ENCODE measurements at regions not wholly inside any gene's neighbourhood (a gene's known extent, or its start where the extent isn't known, plus 50 kb on each side); places are given as distances from the start of the nearest gene placed in this dataset.

- Histone ChIP-seq H4K20me1 (ENCODE audit: insufficient read depth, low read length) (no peaks in the 10 kb centered on the region), H3K4me1 (ENCODE audit: insufficient read depth, low read length) (no peaks in the 10 kb centered on the region), H2AFZ (ENCODE audit: low read length) (no peak overlapping the region), H3K9me3 (ENCODE audit: low read depth, low read length) (no peaks in the 10 kb centered on the region), H3K27ac (ENCODE audit: low read depth, low read length) (no peak overlapping the region), H3K4me2 (ENCODE audit: insufficient read depth, low read length) (no peak overlapping the region), H3K4me3 (ENCODE audit: insufficient read depth, low read length) (no peak overlapping the region), H3K27me3 (ENCODE audit: insufficient read depth, low read length) (no peaks in the 10 kb centered on the region), H3K36me3 (ENCODE audit: insufficient read depth, low read length) (no peaks in the 10 kb centered on the region), H3K79me2 (ENCODE audit: insufficient read depth, low read length) (no peaks in the 10 kb centered on the region)
- no peak for DNase-seq (ENCODE audit: insufficient read length, low spot score, missing footprints)
- TF ChIP-seq, protein P1, sequence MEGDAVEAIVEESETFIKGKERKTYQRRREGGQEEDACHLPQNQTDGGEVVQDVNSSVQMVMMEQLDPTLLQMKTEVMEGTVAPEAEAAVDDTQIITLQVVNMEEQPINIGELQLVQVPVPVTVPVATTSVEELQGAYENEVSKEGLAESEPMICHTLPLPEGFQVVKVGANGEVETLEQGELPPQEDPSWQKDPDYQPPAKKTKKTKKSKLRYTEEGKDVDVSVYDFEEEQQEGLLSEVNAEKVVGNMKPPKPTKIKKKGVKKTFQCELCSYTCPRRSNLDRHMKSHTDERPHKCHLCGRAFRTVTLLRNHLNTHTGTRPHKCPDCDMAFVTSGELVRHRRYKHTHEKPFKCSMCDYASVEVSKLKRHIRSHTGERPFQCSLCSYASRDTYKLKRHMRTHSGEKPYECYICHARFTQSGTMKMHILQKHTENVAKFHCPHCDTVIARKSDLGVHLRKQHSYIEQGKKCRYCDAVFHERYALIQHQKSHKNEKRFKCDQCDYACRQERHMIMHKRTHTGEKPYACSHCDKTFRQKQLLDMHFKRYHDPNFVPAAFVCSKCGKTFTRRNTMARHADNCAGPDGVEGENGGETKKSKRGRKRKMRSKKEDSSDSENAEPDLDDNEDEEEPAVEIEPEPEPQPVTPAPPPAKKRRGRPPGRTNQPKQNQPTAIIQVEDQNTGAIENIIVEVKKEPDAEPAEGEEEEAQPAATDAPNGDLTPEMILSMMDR (IDR thresholded peaks at IDR 0.05; ENCODE audit: extremely low read depth, low read depth, low read length), result no peak
Observed at GRCh38 chr4:96126227-96126626, 286.3 kb downstream of the PDHA2 start.

DNA sequence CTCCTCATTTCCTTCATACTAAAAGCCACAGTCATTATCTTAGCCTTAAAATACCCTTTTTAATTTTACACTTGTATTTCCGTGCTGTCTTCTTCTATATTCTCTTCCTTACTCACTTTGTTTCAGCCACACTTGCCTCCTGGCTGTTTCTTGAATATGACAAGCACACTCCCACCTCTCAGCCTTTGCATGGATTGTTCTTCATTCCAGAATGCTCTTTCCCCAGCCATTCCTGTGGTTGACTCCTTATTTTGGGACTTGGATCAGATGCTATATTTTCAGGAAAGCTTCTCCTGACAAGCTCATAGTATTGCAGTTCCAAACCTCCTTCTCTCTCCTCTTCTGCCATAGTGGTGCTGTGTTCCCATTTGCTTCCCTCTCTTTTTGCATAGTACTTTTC is 291.3 kb downstream of the PDHA2 start:
- no peaks in the 10 kb centered on the region for H3K36me3 ChIP-seq (ENCODE audit: insufficient read depth, low read length)
- H2AFZ ChIP-seq (ENCODE audit: low read length), result no peak overlapping the region
- no peaks in the 10 kb centered on the region for H3K79me2 ChIP-seq (ENCODE audit: insufficient read depth, low read length)
- no peaks in the 10 kb centered on the region for H4K20me1 ChIP-seq (ENCODE audit: insufficient read depth, low read length)
- H3K9me3 ChIP-seq (ENCODE audit: low read depth, low read length), result no peaks in the 10 kb centered on the region
- DNase-seq (ENCODE audit: insufficient read length, low spot score, missing footprints), result no peak
- H3K4me3 ChIP-seq (ENCODE audit: insufficient read depth, low read length), result no peak overlapping the region
- H3K4me2 ChIP-seq (ENCODE audit: insufficient read depth, low read length), result no peak overlapping the region
- no peaks in the 10 kb centered on the region for H3K4me1 ChIP-seq (ENCODE audit: insufficient read depth, low read length)
- no peaks in the 10 kb centered on the region for H3K27me3 ChIP-seq (ENCODE audit: insufficient read depth, low read length)
- H3K27ac ChIP-seq (ENCODE audit: low read depth, low read length), result no peak overlapping the region
- TF ChIP-seq, protein P1 (IDR thresholded peaks at IDR 0.05; ENCODE audit: extremely low read depth, low read depth, low read length), result no peak

DNA sequence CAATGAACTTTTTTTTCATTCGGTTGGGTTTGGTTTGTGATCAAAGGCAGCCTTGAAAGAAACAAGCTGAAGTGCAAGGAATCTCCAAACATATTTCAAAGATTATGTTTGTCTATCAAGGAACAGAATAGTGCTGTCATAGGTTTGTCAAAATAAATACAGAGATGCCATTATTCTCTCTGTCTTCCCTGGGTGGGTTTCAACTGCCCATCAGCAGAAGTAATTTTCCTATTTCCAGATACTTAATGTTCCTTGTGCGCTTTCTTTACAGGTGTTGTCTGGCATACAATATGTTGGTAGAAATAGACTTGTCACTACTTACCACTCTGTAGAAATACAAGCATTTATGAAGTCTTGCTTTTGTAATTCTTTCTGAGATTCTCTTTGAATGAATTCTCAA is 294.9 kb downstream of the PDHA2 start:
- TF ChIP-seq, protein P1 (IDR thresholded peaks at IDR 0.05; ENCODE audit: extremely low read depth, low read depth, low read length), result no peak
- Histone ChIP-seq H3K27me3 (ENCODE audit: insufficient read depth, low read length) (no peaks in the 10 kb centered on the region), H3K36me3 (ENCODE audit: insufficient read depth, low read length) (no peaks in the 10 kb centered on the region), H3K27ac (ENCODE audit: low read depth, low read length) (no peak overlapping the region), H3K4me2 (ENCODE audit: insufficient read depth, low read length) (no peak overlapping the region), H3K4me3 (ENCODE audit: insufficient read depth, low read length) (no peak overlapping the region), H2AFZ (ENCODE audit: low read length) (no peak overlapping the region), H3K9me3 (ENCODE audit: low read depth, low read length) (no peaks in the 10 kb centered on the region), H4K20me1 (ENCODE audit: insufficient read depth, low read length) (no peaks in the 10 kb centered on the region), H3K4me1 (ENCODE audit: insufficient read depth, low read length) (no peaks in the 10 kb centered on the region), H3K79me2 (ENCODE audit: insufficient read depth, low read length) (no peaks in the 10 kb centered on the region)
- DNase-seq (ENCODE audit: insufficient read length, low spot score, missing footprints), result no peak

DNA sequence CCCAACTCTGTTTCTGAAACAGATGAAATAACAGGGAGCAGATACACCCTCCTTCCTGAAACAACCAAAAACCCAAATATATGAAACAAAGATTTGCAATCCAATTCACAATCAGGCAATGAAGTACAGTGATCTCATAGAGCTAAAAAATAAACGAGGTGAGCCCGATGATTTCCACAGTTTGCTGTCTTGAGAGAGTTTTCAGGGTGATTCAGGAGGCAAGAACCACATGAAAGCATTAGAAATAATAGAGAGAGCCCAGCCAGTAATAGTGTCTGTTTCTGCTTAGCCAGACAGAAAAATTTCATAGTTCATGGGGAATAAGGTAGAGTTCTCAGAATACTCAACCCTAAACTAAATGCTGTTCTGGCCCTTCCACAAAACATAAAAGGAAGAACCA is 296.2 kb downstream of the PDHA2 start:
- Histone ChIP-seq H3K9me3 (ENCODE audit: low read depth, low read length) (no peaks in the 10 kb centered on the region), H3K27ac (ENCODE audit: low read depth, low read length) (no peak overlapping the region), H3K36me3 (ENCODE audit: insufficient read depth, low read length) (no peaks in the 10 kb centered on the region), H3K27me3 (ENCODE audit: insufficient read depth, low read length) (no peaks in the 10 kb centered on the region), H3K4me2 (ENCODE audit: insufficient read depth, low read length) (no peak overlapping the region), H3K4me3 (ENCODE audit: insufficient read depth, low read length) (no peak overlapping the region), H2AFZ (ENCODE audit: low read length) (no peak overlapping the region), H3K4me1 (ENCODE audit: insufficient read depth, low read length) (no peaks in the 10 kb centered on the region), H4K20me1 (ENCODE audit: insufficient read depth, low read length) (no peaks in the 10 kb centered on the region), H3K79me2 (ENCODE audit: insufficient read depth, low read length) (no peaks in the 10 kb centered on the region)
- TF ChIP-seq, protein P1 (IDR thresholded peaks at IDR 0.05; ENCODE audit: extremely low read depth, low read depth, low read length), result no peak
- DNase-seq (ENCODE audit: insufficient read length, low spot score, missing footprints), result no peak
